Liver (tissue), 3 donors: ENCODE measurements at regions not wholly inside any gene's neighbourhood (a gene's known extent, or its start where the extent isn't known, plus 50 kb on each side); places are given as distances from the start of the nearest gene placed in this dataset.

Experiments
- EGR1 ChIP-seq, 2 donors: IDR thresholded peaks; 2 replicates each; pipeline ENCODE4 v1.6.1; 2016 to 2018; ENCODE audit warnings: antibody characterized with exemption in 2 of 2, low read depth in 2 of 2
- GABPA ChIP-seq, 2 donors: IDR thresholded peaks in 1 of 2; conservative IDR thresholded peaks in 1 of 2; 2 replicates each; pipeline ENCODE4 v1.6.1; 2016; ENCODE audit warnings: antibody characterized with exemption in 2 of 2, mild to moderate bottlenecking in 1 of 2, moderate library complexity in 1 of 2
- JUND ChIP-seq, 2 donors: IDR thresholded peaks; 2 replicates each; pipeline ENCODE4 v1.6.1; 2016; ENCODE audit warnings: antibody characterized with exemption in 2 of 2
- RAD21 ChIP-seq, 2 donors: IDR thresholded peaks; 2 replicates each; pipeline ENCODE4 v1.6.1; 2016; ENCODE audit warnings: antibody characterized with exemption in 2 of 2, mild to moderate bottlenecking in 2 of 2
- RXRA ChIP-seq, 2 donors: IDR thresholded peaks; 2 replicates each; pipeline ENCODE4 v1.6.1; 2017 to 2018; ENCODE audit warnings: antibody characterized with exemption in 2 of 2, mild to moderate bottlenecking in 1 of 2
- SP1 ChIP-seq: IDR thresholded peaks from 2 replicates; pipeline ENCODE4 v1.6.1; 2018; ENCODE audit warnings: antibody characterized with exemption, mild to moderate bottlenecking
- TAF1 ChIP-seq: conservative IDR thresholded peaks from 2 replicates; pipeline ENCODE4 v1.6.1; 2016; ENCODE audit warnings: antibody characterized with exemption, mild to moderate bottlenecking
- YY1 ChIP-seq: IDR thresholded peaks from 2 replicates; pipeline ENCODE4 v1.6.1; 2016; ENCODE audit warnings: antibody characterized with exemption, mild to moderate bottlenecking
- TF ChIP-seq, protein P1 (sequence below): IDR thresholded peaks from 2 replicates; pipeline ENCODE4 v1.6.1; 2016; ENCODE audit warnings: antibody characterized with exemption
- TF ChIP-seq, protein P2 (sequence below): fragments of 150-350 bp; IDR thresholded peaks from 2 replicates; pipeline ENCODE4 v1.5.1; 2017; ENCODE audit warnings: improper control_type of control experiment, low read depth, low read length; ENCODE audit not compliant: missing input control
- TF ChIP-seq, protein P3 (sequence below): IDR thresholded peaks from 2 replicates; pipeline ENCODE4 v1.6.1; 2016; ENCODE audit warnings: antibody characterized with exemption, mild to moderate bottlenecking
- TF ChIP-seq, protein P4 (sequence below): IDR thresholded peaks from 2 replicates; pipeline ENCODE4 v1.6.1; 2016; ENCODE audit warnings: antibody characterized with exemption
- donor health status: healthy.
- donor health status: healthy.

DNA sequence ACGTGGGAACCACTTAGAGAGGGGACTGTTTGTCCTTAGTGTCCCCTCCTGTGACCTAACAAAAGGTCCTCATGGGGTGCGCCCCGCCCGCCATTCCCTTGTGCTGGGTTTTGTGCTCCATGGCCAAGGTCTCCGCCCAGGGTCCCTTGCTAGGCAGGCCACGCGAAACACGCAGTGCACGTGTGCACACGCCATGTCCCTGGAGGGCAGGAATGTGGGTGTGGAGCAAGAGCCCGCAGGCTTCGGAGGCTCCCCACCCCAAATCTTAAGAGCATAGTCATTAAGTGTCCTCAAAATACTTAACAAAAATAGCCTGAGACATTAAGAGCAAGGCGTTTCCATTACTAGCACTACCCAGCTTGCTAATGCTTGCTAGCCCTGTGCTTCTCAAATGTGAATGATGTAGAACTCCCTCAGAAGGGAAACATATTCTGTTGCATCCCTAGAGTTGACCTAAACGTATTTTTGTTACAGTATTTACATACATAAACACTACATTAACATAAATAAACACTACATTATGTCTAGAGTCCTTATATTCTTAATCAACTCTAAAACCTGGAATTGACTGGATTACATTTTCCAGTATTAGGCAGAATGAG is 117.6 kb upstream of the APCDD1 start:
- TF ChIP-seq, protein P1, sequence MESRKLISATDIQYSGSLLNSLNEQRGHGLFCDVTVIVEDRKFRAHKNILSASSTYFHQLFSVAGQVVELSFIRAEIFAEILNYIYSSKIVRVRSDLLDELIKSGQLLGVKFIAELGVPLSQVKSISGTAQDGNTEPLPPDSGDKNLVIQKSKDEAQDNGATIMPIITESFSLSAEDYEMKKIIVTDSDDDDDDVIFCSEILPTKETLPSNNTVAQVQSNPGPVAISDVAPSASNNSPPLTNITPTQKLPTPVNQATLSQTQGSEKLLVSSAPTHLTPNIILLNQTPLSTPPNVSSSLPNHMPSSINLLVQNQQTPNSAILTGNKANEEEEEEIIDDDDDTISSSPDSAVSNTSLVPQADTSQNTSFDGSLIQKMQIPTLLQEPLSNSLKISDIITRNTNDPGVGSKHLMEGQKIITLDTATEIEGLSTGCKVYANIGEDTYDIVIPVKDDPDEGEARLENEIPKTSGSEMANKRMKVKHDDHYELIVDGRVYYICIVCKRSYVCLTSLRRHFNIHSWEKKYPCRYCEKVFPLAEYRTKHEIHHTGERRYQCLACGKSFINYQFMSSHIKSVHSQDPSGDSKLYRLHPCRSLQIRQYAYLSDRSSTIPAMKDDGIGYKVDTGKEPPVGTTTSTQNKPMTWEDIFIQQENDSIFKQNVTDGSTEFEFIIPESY = no peak
- TF ChIP-seq, protein P2, sequence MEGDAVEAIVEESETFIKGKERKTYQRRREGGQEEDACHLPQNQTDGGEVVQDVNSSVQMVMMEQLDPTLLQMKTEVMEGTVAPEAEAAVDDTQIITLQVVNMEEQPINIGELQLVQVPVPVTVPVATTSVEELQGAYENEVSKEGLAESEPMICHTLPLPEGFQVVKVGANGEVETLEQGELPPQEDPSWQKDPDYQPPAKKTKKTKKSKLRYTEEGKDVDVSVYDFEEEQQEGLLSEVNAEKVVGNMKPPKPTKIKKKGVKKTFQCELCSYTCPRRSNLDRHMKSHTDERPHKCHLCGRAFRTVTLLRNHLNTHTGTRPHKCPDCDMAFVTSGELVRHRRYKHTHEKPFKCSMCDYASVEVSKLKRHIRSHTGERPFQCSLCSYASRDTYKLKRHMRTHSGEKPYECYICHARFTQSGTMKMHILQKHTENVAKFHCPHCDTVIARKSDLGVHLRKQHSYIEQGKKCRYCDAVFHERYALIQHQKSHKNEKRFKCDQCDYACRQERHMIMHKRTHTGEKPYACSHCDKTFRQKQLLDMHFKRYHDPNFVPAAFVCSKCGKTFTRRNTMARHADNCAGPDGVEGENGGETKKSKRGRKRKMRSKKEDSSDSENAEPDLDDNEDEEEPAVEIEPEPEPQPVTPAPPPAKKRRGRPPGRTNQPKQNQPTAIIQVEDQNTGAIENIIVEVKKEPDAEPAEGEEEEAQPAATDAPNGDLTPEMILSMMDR = no peak
- TF ChIP-seq EGR1 (IDR thresholded peaks at IDR 0.05; ENCODE audit: low read depth in 2 of 2) (no peak), TAF1 (no peak), YY1 (no peak), RAD21 (IDR thresholded peaks at IDR 0.05) (no peak), SP1 (no peak), GABPA (IDR thresholded peaks at IDR 0.05 in 1 of 2, conservative IDR thresholded peaks at IDR 0.05 in 1 of 2) (no peak), RXRA (IDR thresholded peaks at IDR 0.05) (no peak), JUND (IDR thresholded peaks at IDR 0.05) (no peak)
- TF ChIP-seq, protein P3, sequence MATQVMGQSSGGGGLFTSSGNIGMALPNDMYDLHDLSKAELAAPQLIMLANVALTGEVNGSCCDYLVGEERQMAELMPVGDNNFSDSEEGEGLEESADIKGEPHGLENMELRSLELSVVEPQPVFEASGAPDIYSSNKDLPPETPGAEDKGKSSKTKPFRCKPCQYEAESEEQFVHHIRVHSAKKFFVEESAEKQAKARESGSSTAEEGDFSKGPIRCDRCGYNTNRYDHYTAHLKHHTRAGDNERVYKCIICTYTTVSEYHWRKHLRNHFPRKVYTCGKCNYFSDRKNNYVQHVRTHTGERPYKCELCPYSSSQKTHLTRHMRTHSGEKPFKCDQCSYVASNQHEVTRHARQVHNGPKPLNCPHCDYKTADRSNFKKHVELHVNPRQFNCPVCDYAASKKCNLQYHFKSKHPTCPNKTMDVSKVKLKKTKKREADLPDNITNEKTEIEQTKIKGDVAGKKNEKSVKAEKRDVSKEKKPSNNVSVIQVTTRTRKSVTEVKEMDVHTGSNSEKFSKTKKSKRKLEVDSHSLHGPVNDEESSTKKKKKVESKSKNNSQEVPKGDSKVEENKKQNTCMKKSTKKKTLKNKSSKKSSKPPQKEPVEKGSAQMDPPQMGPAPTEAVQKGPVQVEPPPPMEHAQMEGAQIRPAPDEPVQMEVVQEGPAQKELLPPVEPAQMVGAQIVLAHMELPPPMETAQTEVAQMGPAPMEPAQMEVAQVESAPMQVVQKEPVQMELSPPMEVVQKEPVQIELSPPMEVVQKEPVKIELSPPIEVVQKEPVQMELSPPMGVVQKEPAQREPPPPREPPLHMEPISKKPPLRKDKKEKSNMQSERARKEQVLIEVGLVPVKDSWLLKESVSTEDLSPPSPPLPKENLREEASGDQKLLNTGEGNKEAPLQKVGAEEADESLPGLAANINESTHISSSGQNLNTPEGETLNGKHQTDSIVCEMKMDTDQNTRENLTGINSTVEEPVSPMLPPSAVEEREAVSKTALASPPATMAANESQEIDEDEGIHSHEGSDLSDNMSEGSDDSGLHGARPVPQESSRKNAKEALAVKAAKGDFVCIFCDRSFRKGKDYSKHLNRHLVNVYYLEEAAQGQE = no peak
- TF ChIP-seq, protein P4, sequence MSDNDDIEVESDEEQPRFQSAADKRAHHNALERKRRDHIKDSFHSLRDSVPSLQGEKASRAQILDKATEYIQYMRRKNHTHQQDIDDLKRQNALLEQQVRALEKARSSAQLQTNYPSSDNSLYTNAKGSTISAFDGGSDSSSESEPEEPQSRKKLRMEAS = no peak
